ENCODE measurements at regions not wholly inside any gene's neighbourhood (a gene's known extent, or its start where the extent isn't known, plus 50 kb on each side); places are given as distances from the start of the nearest gene placed in this dataset.
"Not testable (repeated sequence)": the region's sequence is repeated elsewhere in the genome, so short reads cannot be mapped to it uniquely, and the experiment has no call there.

DNA sequence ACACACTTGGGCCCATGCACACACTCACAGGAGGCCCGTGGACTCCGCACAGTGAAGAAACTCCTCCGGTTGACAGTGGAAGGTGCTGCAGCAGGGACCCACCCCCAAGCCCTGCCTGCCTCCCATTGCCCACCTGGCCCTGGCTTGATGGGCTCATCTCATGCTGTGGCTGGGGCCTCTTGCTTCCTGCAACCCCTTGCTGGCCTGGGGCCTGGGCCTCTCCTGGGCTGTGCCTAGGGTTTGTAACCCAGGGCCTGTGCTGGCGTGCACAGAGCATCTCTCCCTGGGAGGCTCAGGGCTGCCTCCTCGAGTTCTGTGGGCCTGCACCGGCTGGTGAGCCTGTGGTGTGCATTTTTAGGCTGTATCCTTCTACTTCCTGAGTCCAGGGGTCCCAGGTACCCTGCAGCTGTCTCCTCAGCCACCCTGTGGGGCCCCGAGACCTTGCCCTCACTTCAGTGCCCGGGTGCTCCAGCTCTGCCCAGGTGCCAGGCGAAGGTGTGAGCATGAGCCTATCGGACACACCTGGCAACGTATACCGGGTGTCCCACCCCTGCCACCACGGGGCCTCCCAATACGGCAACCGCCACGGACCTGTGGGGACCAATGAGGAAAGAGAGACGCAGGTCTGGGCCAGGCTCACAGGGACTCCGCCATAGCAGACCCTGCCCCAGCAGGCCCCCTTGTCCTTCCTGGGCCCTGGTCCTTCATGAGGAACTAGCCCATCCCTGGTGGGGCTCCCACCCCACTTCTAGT, 158.3 kb upstream of the POTEB2 start:
- FAIRE-seq; SMC1A ChIA-PET (ENCODE audit: uncharacterized antibody, unreplicated experiment); H3K4me1 ChIP-seq (ENCODE audit: control insufficient read depth, insufficient read depth, low read length); H4K20me1 ChIP-seq (ENCODE audit: control insufficient read depth, insufficient read depth); in situ Hi-C loops (cut with MboI); intact Hi-C loops (cut with micrococcal nuclease; ENCODE audit: unreplicated experiment); BruUV-seq (replicated peaks); ATAC-seq; DNase-seq (ENCODE audit: low read depth, low spot score); RAD21 ChIA-PET (ENCODE audit: unreplicated experiment); H3K27me3 ChIP-seq (replicated peaks in 1 of 2; ENCODE audit: control insufficient read depth in 2 of 2, insufficient read depth in 2 of 2, low read length in 1 of 2); H3K79me2 ChIP-seq (ENCODE audit: control insufficient read depth, insufficient read depth, low read length); CTCF ChIA-PET; H3K27ac ChIP-seq (ENCODE audit: control insufficient read depth, insufficient read depth); POLR2A ChIA-PET; H3K9me3 ChIP-seq (replicated peaks; ENCODE audit: control insufficient read depth, insufficient read depth, low read length); H3K9ac ChIP-seq (ENCODE audit: control insufficient read depth, insufficient read depth, low read length); H2AFZ ChIP-seq (ENCODE audit: control insufficient read depth, low read depth, low read length); H3K36me3 ChIP-seq (ENCODE audit: control insufficient read depth in 2 of 2, insufficient read depth in 2 of 2, low read length in 1 of 2); H3K4me3 ChIP-seq; H3K4me2 ChIP-seq (ENCODE audit: control insufficient read depth, insufficient read depth): not testable (repeated sequence)
- WGBS (ENCODE audit: insufficient coverage, insufficient replicate concordance, low lambda C conversion rate, missing lambda C conversion rate): 26% methylated on average over 7 of the region's 18 CpGs

DNA sequence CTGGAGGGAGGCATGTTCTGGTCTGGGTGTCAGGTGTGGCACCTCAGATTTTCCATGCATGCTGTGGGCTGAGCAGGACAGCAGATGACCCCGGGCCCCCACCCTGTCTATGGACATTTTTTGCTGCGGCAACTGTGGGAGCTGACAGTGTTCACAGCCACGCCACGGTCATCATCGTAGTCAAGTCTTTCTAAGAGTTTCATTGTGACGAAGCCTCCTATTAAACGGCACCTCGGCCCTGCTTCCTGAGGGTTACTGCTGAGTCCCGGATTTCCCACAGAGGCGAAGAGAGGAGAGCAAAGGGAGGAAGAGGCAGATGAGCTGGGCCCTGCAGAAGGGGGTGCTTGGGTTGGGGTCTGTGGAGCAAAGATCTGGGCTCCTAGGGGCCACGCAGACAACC, 152.1 kb upstream of the POTEB2 start:
- H3K4me3 ChIP-seq; H3K9me3 ChIP-seq (replicated peaks; ENCODE audit: control insufficient read depth, insufficient read depth, low read length); POLR2A ChIA-PET; BruUV-seq (replicated peaks); ATAC-seq; RAD21 ChIA-PET (ENCODE audit: unreplicated experiment); DNase-seq (ENCODE audit: low read depth, low spot score); H4K20me1 ChIP-seq (ENCODE audit: control insufficient read depth, insufficient read depth); H2AFZ ChIP-seq (ENCODE audit: control insufficient read depth, low read depth, low read length); H3K79me2 ChIP-seq (ENCODE audit: control insufficient read depth, insufficient read depth, low read length); H3K27me3 ChIP-seq (replicated peaks in 1 of 2; ENCODE audit: control insufficient read depth in 2 of 2, insufficient read depth in 2 of 2, low read length in 1 of 2); SMC1A ChIA-PET (ENCODE audit: uncharacterized antibody, unreplicated experiment); in situ Hi-C loops (cut with MboI); H3K36me3 ChIP-seq (ENCODE audit: control insufficient read depth in 2 of 2, insufficient read depth in 2 of 2, low read length in 1 of 2); H3K4me2 ChIP-seq (ENCODE audit: control insufficient read depth, insufficient read depth); FAIRE-seq; H3K4me1 ChIP-seq (ENCODE audit: control insufficient read depth, insufficient read depth, low read length); CTCF ChIA-PET; intact Hi-C loops (cut with micrococcal nuclease; ENCODE audit: unreplicated experiment); H3K27ac ChIP-seq (ENCODE audit: control insufficient read depth, insufficient read depth); H3K9ac ChIP-seq (ENCODE audit: control insufficient read depth, insufficient read depth, low read length): not testable (repeated sequence)
- WGBS (ENCODE audit: insufficient coverage, insufficient replicate concordance, low lambda C conversion rate, missing lambda C conversion rate): 20% methylated on average over 2 of the region's 11 CpGs

DNA sequence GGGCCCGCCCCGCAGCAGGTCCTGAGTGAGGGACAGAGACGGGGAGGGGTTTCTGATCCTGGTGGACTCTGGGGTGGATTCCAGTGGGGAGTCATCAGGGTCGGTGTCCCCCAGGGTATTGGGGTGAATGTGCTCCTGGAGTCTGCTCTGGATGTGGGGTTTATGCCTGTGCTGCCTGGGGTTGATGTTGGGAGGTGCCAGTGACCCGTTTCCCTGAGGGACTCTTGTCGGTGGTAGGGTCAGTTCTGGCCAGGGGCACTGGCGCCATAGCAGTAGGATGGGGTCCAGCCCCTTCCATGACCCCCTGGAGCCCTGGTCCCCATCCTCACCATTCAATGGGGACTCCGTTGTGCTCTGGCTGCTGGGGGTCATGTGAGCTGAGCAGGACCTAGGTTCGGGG, 151.2 kb upstream of the POTEB2 start:
- SMC1A ChIA-PET (ENCODE audit: uncharacterized antibody, unreplicated experiment); H4K20me1 ChIP-seq (ENCODE audit: control insufficient read depth, insufficient read depth); in situ Hi-C loops (cut with MboI); H3K4me2 ChIP-seq (ENCODE audit: control insufficient read depth, insufficient read depth); H3K79me2 ChIP-seq (ENCODE audit: control insufficient read depth, insufficient read depth, low read length); H3K36me3 ChIP-seq (ENCODE audit: control insufficient read depth in 2 of 2, insufficient read depth in 2 of 2, low read length in 1 of 2); H3K27me3 ChIP-seq (replicated peaks in 1 of 2; ENCODE audit: control insufficient read depth in 2 of 2, insufficient read depth in 2 of 2, low read length in 1 of 2); H2AFZ ChIP-seq (ENCODE audit: control insufficient read depth, low read depth, low read length); intact Hi-C loops (cut with micrococcal nuclease; ENCODE audit: unreplicated experiment); DNase-seq (ENCODE audit: low read depth, low spot score); RAD21 ChIA-PET (ENCODE audit: unreplicated experiment); H3K27ac ChIP-seq (ENCODE audit: control insufficient read depth, insufficient read depth); H3K9me3 ChIP-seq (replicated peaks; ENCODE audit: control insufficient read depth, insufficient read depth, low read length); H3K9ac ChIP-seq (ENCODE audit: control insufficient read depth, insufficient read depth, low read length); FAIRE-seq; POLR2A ChIA-PET; ATAC-seq; CTCF ChIA-PET; H3K4me1 ChIP-seq (ENCODE audit: control insufficient read depth, insufficient read depth, low read length); H3K4me3 ChIP-seq; BruUV-seq (replicated peaks): not testable (repeated sequence)
- WGBS (ENCODE audit: insufficient coverage, insufficient replicate concordance, low lambda C conversion rate, missing lambda C conversion rate): no CpG with 5 or more reads among the region's 9 CpGs

DNA sequence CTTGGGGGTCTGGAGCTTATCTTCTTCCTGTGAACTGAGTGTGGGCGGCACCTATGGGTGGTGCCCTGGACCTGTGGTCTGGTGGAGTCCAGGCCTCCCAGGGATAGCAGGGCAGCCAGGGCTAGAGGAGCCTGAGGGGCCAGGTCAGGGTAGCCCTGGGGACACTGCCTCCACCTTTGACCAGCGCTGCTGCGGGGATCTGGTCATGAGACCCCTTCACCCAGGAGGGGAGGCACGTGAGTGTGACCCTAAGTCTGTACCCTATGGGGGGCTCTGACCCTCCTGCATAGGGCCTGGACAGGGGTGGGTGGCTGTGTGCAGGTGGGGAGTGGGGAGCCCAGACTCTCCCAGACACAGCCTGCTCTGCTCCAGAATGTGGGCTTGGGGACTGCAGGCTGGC, 150.5 kb upstream of the POTEB2 start:
- H3K27ac ChIP-seq (ENCODE audit: control insufficient read depth, insufficient read depth); in situ Hi-C loops (cut with MboI); DNase-seq (ENCODE audit: low read depth, low spot score); CTCF ChIA-PET; H2AFZ ChIP-seq (ENCODE audit: control insufficient read depth, low read depth, low read length); H3K4me3 ChIP-seq; ATAC-seq; H3K9me3 ChIP-seq (replicated peaks; ENCODE audit: control insufficient read depth, insufficient read depth, low read length); H3K27me3 ChIP-seq (replicated peaks in 1 of 2; ENCODE audit: control insufficient read depth in 2 of 2, insufficient read depth in 2 of 2, low read length in 1 of 2); H3K9ac ChIP-seq (ENCODE audit: control insufficient read depth, insufficient read depth, low read length); H3K4me1 ChIP-seq (ENCODE audit: control insufficient read depth, insufficient read depth, low read length); intact Hi-C loops (cut with micrococcal nuclease; ENCODE audit: unreplicated experiment); FAIRE-seq; BruUV-seq (replicated peaks); RAD21 ChIA-PET (ENCODE audit: unreplicated experiment); POLR2A ChIA-PET; H3K36me3 ChIP-seq (ENCODE audit: control insufficient read depth in 2 of 2, insufficient read depth in 2 of 2, low read length in 1 of 2); H3K4me2 ChIP-seq (ENCODE audit: control insufficient read depth, insufficient read depth); SMC1A ChIA-PET (ENCODE audit: uncharacterized antibody, unreplicated experiment); H3K79me2 ChIP-seq (ENCODE audit: control insufficient read depth, insufficient read depth, low read length); H4K20me1 ChIP-seq (ENCODE audit: control insufficient read depth, insufficient read depth): not testable (repeated sequence)
- WGBS (ENCODE audit: insufficient coverage, insufficient replicate concordance, low lambda C conversion rate, missing lambda C conversion rate): no CpG with 5 or more reads among the region's 4 CpGs
